Panc1 (cell line): ENCODE measurements at regions not wholly inside any gene's neighbourhood (a gene's known extent, or its start where the extent isn't known, plus 50 kb on each side); places are given as distances from the start of the nearest gene placed in this dataset.

ENCODE experiments used
- ATAC-seq: fragments of 200-7000 bp; cut with Tn5 transposase; 2 replicates; pipeline ENCODE4 v1.9.1; 2020; ENCODE audit warnings: mild to moderate bottlenecking, moderate library complexity
- BruUV-seq: library from RNA; stranded (reverse); fragments of 400-500 nt; replicated peaks from 2 replicates; lab custom pipeline; 2021; lab: Mats Ljungman, UMichigan
- CTCF ChIA-PET: fragments of 300-600 bp; sonication (Branson Sonifier 250); formaldehyde crosslinking; loops from one replicate; lab custom pipeline; 2022; ENCODE audit warnings: antibody characterized with exemption; lab: Charles Lee
- POLR2A ChIA-PET: fragments of 300-600 bp; sonication (Branson Sonifier 250); formaldehyde crosslinking; loops from one replicate; lab custom pipeline; 2022; ENCODE audit warnings: antibody characterized with exemption; lab: Charles Lee
- DNase-seq: peaks from one replicate; pipeline ENCODE4 v3.0.0-alpha.2; 2010; ENCODE audit warnings: low read depth, low spot score
- H3K27ac ChIP-seq: 2 replicates; pipeline ENCODE4 v1.5.1; 2011; ENCODE audit warnings: mild to moderate bottlenecking, low read length, inconsistent platforms
- H3K27me3 ChIP-seq: fragments of 200-500 bp; sonication (Bioruptor generic); 2 replicates; pipeline ENCODE4 v1.6.0; 2014; ENCODE audit warnings: low read length, inconsistent platforms; ENCODE audit not compliant: control insufficient read depth, insufficient read depth
- H3K36me3 ChIP-seq: fragments of 200-500 bp; sonication (Bioruptor generic); 2 replicates; pipeline ENCODE4 v1.5.1; 2014; ENCODE audit warnings: inconsistent platforms, mild to moderate bottlenecking, low read length, moderate library complexity; ENCODE audit not compliant: control insufficient read depth, insufficient read depth
- H3K4me1 ChIP-seq: 2 replicates; pipeline ENCODE4 v1.5.1; 2011; ENCODE audit warnings: inconsistent platforms, mild to moderate bottlenecking, low read length, moderate library complexity; ENCODE audit not compliant: control insufficient read depth, insufficient read depth
- H3K4me3 ChIP-seq, 2 experiments: 2 replicates each; pipeline ENCODE4 v1.5.1; 2011 to 2012; ENCODE audit warnings: low read depth in 2 of 2, low read length in 2 of 2, mild to moderate bottlenecking in 2 of 2, inconsistent platforms in 1 of 2, moderate library complexity in 1 of 2
- H3K9me3 ChIP-seq: fragments of 200-500 bp; sonication (Bioruptor generic); 2 replicates; pipeline ENCODE4 v1.5.1; 2014; ENCODE audit warnings: low read depth, mild to moderate bottlenecking, inconsistent platforms, low read length, moderate library complexity; ENCODE audit not compliant: control insufficient read depth, insufficient read depth
- POLR2AphosphoS5 ChIP-seq: IDR thresholded peaks from 2 replicates; pipeline ENCODE4 v1.6.1; 2012; ENCODE audit warnings: mild to moderate bottlenecking, low read depth, low read length, moderate library complexity
- SIN3A ChIP-seq: IDR thresholded peaks from 2 replicates; pipeline ENCODE4 v1.6.1; 2012; ENCODE audit warnings: low read depth, mild to moderate bottlenecking, low read length, moderate library complexity, borderline replicate concordance; ENCODE audit not compliant: insufficient read depth
- TCF7L2 ChIP-seq: IDR thresholded peaks from 2 replicates; pipeline ENCODE4 v1.6.1; 2011; ENCODE audit warnings: mild to moderate bottlenecking, low read depth, low read length, inconsistent platforms
- in situ Hi-C: cut with HindIII; loops from 2 replicates; pipeline ENCODE4 v1.10.0; 2016; ENCODE audit warnings: low sequenced_read_pairs, low pct_unique_long_range_greater_than_20kb
- intact Hi-C: fragments of 100-400 bp; cut with micrococcal nuclease; formaldehyde crosslinking; loops from one replicate; pipeline ENCODE4 v1.10.0; 2022; ENCODE audit not compliant: unreplicated experiment
- TF ChIP-seq, protein P1 (sequence below), 2 experiments: IDR thresholded peaks; 2 replicates each; pipeline ENCODE4 v1.6.1; 2011 to 2012; ENCODE audit warnings: low read depth in 2 of 2, control low read depth in 1 of 2, low read length in 1 of 2, mild to moderate bottlenecking in 1 of 2, moderate library complexity in 1 of 2; ENCODE audit not compliant: insufficient read depth in 1 of 2
- TF ChIP-seq, protein P2 (sequence below): fragments of 450-650 bp; IDR thresholded peaks from 2 replicates; pipeline ENCODE4 v1.5.1; 2017; ENCODE audit warnings: mild to moderate bottlenecking

DNA sequence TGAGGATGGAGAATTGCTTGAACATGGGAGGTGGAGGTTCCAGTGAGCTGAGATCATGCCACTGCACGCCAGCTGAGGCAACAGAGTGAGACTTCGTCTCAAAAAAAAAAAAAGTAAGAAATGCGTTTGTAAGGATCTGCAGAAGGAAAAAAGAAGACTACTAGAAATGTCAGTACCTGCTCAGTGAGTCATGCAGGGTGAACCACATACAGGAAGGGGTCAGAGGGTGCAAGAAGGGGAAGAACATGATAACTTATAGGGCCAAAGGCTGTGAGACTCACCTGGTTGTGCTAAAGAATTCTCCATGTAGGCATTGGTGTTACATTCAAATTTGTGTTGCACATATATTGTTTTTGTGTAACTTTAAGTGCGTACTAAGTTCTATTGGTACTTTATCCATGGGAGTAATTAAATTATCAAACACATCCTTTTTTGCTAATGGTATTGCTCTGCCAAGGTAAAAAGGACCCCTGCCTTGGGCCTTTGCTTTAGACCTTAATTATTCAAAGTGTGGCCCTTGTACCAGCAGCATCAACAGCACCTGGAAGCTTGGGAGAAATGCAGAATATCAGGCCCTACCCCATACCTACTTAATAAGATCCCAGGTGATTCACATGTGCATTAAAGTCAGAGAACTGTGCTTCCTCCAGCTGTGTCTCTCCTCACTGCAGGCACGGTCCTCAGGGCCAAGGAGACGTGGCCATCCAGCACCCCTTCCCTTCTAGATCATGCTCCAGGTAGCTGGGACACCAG, 96.4 kb upstream of the PPP2R5A start:
- no TSS peak for BruUV-seq
- CTCF ChIA-PET: no interaction called here
- no peaks in the 10 kb centered on the region for H3K9me3 ChIP-seq
- in situ Hi-C loops: no loop called here
- no peaks in the 10 kb centered on the region for H3K4me1 ChIP-seq
- no peaks in the 10 kb centered on the region for H3K27me3 ChIP-seq
- H3K36me3 ChIP-seq: no peaks in the 10 kb centered on the region
- DNase-seq (no peak), ATAC-seq (no peak)
- TF ChIP-seq, protein P1, sequence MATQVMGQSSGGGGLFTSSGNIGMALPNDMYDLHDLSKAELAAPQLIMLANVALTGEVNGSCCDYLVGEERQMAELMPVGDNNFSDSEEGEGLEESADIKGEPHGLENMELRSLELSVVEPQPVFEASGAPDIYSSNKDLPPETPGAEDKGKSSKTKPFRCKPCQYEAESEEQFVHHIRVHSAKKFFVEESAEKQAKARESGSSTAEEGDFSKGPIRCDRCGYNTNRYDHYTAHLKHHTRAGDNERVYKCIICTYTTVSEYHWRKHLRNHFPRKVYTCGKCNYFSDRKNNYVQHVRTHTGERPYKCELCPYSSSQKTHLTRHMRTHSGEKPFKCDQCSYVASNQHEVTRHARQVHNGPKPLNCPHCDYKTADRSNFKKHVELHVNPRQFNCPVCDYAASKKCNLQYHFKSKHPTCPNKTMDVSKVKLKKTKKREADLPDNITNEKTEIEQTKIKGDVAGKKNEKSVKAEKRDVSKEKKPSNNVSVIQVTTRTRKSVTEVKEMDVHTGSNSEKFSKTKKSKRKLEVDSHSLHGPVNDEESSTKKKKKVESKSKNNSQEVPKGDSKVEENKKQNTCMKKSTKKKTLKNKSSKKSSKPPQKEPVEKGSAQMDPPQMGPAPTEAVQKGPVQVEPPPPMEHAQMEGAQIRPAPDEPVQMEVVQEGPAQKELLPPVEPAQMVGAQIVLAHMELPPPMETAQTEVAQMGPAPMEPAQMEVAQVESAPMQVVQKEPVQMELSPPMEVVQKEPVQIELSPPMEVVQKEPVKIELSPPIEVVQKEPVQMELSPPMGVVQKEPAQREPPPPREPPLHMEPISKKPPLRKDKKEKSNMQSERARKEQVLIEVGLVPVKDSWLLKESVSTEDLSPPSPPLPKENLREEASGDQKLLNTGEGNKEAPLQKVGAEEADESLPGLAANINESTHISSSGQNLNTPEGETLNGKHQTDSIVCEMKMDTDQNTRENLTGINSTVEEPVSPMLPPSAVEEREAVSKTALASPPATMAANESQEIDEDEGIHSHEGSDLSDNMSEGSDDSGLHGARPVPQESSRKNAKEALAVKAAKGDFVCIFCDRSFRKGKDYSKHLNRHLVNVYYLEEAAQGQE (IDR thresholded peaks at IDR 0.05; ENCODE audit: insufficient read depth in 1 of 2, low read depth in 2 of 2, low read length in 1 of 2): no peak
- TF ChIP-seq, protein P2, sequence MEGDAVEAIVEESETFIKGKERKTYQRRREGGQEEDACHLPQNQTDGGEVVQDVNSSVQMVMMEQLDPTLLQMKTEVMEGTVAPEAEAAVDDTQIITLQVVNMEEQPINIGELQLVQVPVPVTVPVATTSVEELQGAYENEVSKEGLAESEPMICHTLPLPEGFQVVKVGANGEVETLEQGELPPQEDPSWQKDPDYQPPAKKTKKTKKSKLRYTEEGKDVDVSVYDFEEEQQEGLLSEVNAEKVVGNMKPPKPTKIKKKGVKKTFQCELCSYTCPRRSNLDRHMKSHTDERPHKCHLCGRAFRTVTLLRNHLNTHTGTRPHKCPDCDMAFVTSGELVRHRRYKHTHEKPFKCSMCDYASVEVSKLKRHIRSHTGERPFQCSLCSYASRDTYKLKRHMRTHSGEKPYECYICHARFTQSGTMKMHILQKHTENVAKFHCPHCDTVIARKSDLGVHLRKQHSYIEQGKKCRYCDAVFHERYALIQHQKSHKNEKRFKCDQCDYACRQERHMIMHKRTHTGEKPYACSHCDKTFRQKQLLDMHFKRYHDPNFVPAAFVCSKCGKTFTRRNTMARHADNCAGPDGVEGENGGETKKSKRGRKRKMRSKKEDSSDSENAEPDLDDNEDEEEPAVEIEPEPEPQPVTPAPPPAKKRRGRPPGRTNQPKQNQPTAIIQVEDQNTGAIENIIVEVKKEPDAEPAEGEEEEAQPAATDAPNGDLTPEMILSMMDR: no peak
- POLR2A ChIA-PET: no interaction called here
- H3K27ac ChIP-seq: no peak overlapping the region
- intact Hi-C loops: no loop called here
- no peak overlapping the region for H3K4me3 ChIP-seq

DNA sequence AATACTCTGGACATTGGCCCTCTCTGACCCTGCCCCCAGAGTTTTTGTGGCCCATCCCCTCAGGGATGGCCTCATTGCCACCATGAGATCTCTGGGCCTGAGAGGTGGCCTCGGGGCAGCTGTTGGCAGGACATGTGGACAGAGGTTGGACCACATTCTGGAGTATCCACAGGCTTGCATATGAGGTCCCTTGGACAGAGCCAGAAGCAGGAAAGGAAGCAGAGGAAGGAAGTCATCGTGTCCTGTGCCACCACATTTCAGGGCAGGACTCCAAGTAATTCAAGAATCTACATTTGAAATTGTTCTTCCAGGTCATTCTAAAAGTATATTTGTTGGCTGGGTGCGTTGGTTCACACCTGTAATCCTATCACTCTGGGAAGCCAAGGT, 95.9 kb upstream of the PPP2R5A start:
- intact Hi-C loops (no loop called here), in situ Hi-C loops (no loop called here)
- BruUV-seq: no TSS peak
- H3K36me3 ChIP-seq: no peaks in the 10 kb centered on the region
- no peak overlapping the region for H3K27ac ChIP-seq
- no peaks in the 10 kb centered on the region for H3K9me3 ChIP-seq
- no peaks in the 10 kb centered on the region for H3K4me1 ChIP-seq
- DNase-seq (no peak), ATAC-seq (no peak)
- POLR2A ChIA-PET: no interaction called here
- CTCF ChIA-PET: no interaction called here
- H3K27me3 ChIP-seq: no peaks in the 10 kb centered on the region
- TF ChIP-seq, protein P2: no peak
- TF ChIP-seq, protein P1 (IDR thresholded peaks at IDR 0.05; ENCODE audit: insufficient read depth in 1 of 2, low read depth in 2 of 2, low read length in 1 of 2): no peak
- TF ChIP-seq TCF7L2: no peak
- no peak for TF ChIP-seq POLR2AphosphoS5
- no peak for TF ChIP-seq SIN3A
- no peak overlapping the region for H3K4me3 ChIP-seq
